SU-DHL-6 (cell line): ENCODE measurements at regions not wholly inside any gene's neighbourhood (a gene's known extent, or its start where the extent isn't known, plus 50 kb on each side); places are given as distances from the start of the nearest gene placed in this dataset.

ENCODE experiments used
- H2AFZ ChIP-seq: fragments of 200-600 bp; sonication (generic); 2 replicates; pipeline ENCODE4 v1.6.1; 2014; ENCODE audit warnings: low read depth, mild to moderate bottlenecking, moderate library complexity, mixed read lengths, antibody characterized with exemption, low read length; ENCODE audit not compliant: severe bottlenecking
- H3F3A ChIP-seq: fragments of 200-600 bp; shearing (Covaris generic); 2 replicates; pipeline ENCODE4 v1.6.0; 2016; ENCODE audit warnings: antibody characterized with exemption, mild to moderate bottlenecking; ENCODE audit not compliant: insufficient read depth
- H3K27ac ChIP-seq: fragments of 200-600 bp; sonication (generic); 2 replicates; pipeline ENCODE4 v1.5.1; 2016; ENCODE audit warnings: low read depth, mild to moderate bottlenecking, low read length, moderate library complexity, mixed read lengths
- H3K27me3 ChIP-seq: fragments of 200-600 bp; sonication (generic), shearing (Covaris generic); 2 replicates; pipeline ENCODE4 v1.6.0; 2014; ENCODE audit warnings: mild to moderate bottlenecking, low read length
- H3K36me3 ChIP-seq: fragments of 200-600 bp; sonication (generic); 2 replicates; pipeline ENCODE4 v1.6.1; 2014; ENCODE audit warnings: mild to moderate bottlenecking, low read length, mixed read lengths
- H3K4me2 ChIP-seq: fragments of 300-600, 200-600 bp; shearing (Covaris generic), sonication (generic); 2 replicates; pipeline ENCODE4 v1.6.0; 2014; ENCODE audit warnings: low read length, low read depth, mild to moderate bottlenecking; ENCODE audit not compliant: poor library complexity, severe bottlenecking
- H3K4me3 ChIP-seq: fragments of 200-600 bp; sonication (generic); 2 replicates; pipeline ENCODE4 v1.5.1; 2014; ENCODE audit warnings: antibody characterized with exemption, low read length, mild to moderate bottlenecking, mixed read lengths; ENCODE audit not compliant: insufficient read depth, poor library complexity, severe bottlenecking
- H3K79me2 ChIP-seq: fragments of 200-600 bp; sonication (generic); 2 replicates; pipeline ENCODE4 v1.6.1; 2014; ENCODE audit warnings: mild to moderate bottlenecking, low read length, moderate library complexity; ENCODE audit not compliant: insufficient read depth
- H3K9ac ChIP-seq: fragments of 200-600 bp; sonication (generic); 2 replicates; pipeline ENCODE4 v1.7.0; 2014; ENCODE audit warnings: mild to moderate bottlenecking, low read length
- H3K9me2 ChIP-seq: fragments of 200-600 bp; sonication (generic); replicated peaks from 2 replicates; pipeline ENCODE4 v1.6.1; 2014; ENCODE audit warnings: low read length; ENCODE audit not compliant: insufficient read depth
- H3K9me3 ChIP-seq: fragments of 200-600 bp; sonication (generic); 2 replicates; pipeline ENCODE4 v1.6.1; 2014; ENCODE audit warnings: low read length, mixed read lengths; ENCODE audit not compliant: insufficient read depth
- H4K20me1 ChIP-seq: fragments of 200-600 bp; sonication (generic); 2 replicates; pipeline ENCODE4 v1.6.1; 2014; ENCODE audit warnings: low read depth, mild to moderate bottlenecking, antibody characterized with exemption, low read length, moderate library complexity, mixed read lengths
- CTCF ChIP-seq: fragments of 200-600 bp; sonication (generic); IDR thresholded peaks from one replicate; pipeline ENCODE4 v1.5.1; 2017; ENCODE audit warnings: antibody characterized with exemption, mild to moderate bottlenecking, low read length, moderate library complexity; ENCODE audit not compliant: insufficient read depth, poor library complexity, severe bottlenecking
- EZH2phosphoT487 ChIP-seq: fragments of 200-600 bp; sonication (generic), shearing (Covaris generic); conservative IDR thresholded peaks from 2 replicates; pipeline ENCODE4 v1.6.1; 2018; ENCODE audit warnings: mild to moderate bottlenecking, antibody characterized with exemption, low read length, moderate library complexity, mixed read lengths

GRCh38 chr6:50236164-50236563 is 186.4 kb upstream of the DEFB112 start:
- H3K9me2 ChIP-seq, result no peaks in the 10 kb centered on the region
- H3K27ac ChIP-seq, result no peak overlapping the region
- H3K79me2 ChIP-seq, result no peaks in the 10 kb centered on the region
- TF ChIP-seq EZH2phosphoT487, result no peak
- no peak for TF ChIP-seq CTCF
- no peaks in the 10 kb centered on the region for H4K20me1 ChIP-seq
- H3K36me3 ChIP-seq, result no peaks in the 10 kb centered on the region
- no peak overlapping the region for H3K4me2 ChIP-seq
- no peak overlapping the region for H3K4me3 ChIP-seq
- no peaks in the 10 kb centered on the region for H3K9me3 ChIP-seq
- no peak overlapping the region for H3K9ac ChIP-seq
- H3F3A ChIP-seq, result no peaks in the 10 kb centered on the region
- no peaks in the 10 kb centered on the region for H3K27me3 ChIP-seq
- H2AFZ ChIP-seq, result no peak overlapping the region

GRCh38 chr6:50239853-50240252 is 190.1 kb upstream of the DEFB112 start:
- H3K4me3 ChIP-seq, result no peak overlapping the region
- H3K27me3 ChIP-seq, result no peaks in the 10 kb centered on the region
- H3F3A ChIP-seq, result no peaks in the 10 kb centered on the region
- H3K27ac ChIP-seq, result no peak overlapping the region
- no peaks in the 10 kb centered on the region for H3K79me2 ChIP-seq
- no peak overlapping the region for H2AFZ ChIP-seq
- no peaks in the 10 kb centered on the region for H4K20me1 ChIP-seq
- no peak overlapping the region for H3K9ac ChIP-seq
- no peaks in the 10 kb centered on the region for H3K9me3 ChIP-seq
- no peak for TF ChIP-seq CTCF
- no peak for TF ChIP-seq EZH2phosphoT487
- no peaks in the 10 kb centered on the region for H3K9me2 ChIP-seq
- H3K4me2 ChIP-seq, result no peak overlapping the region
- no peaks in the 10 kb centered on the region for H3K36me3 ChIP-seq

- Histone ChIP-seq H3K36me3 (no peaks in the 10 kb centered on the region), H3K9me3 (no peaks in the 10 kb centered on the region), H3K9ac (no peak overlapping the region), H3K9me2 (no peaks in the 10 kb centered on the region), H3K27me3 (no peaks in the 10 kb centered on the region), H3K79me2 (no peaks in the 10 kb centered on the region), H3K4me3 (no peak overlapping the region), H3K27ac (no peak overlapping the region), H3F3A (no peaks in the 10 kb centered on the region), H3K4me2 (no peak overlapping the region), H4K20me1 (no peaks in the 10 kb centered on the region), H2AFZ (no peak overlapping the region)
- TF ChIP-seq CTCF (no peak), EZH2phosphoT487 (no peak)
These were observed 191.3 kb upstream of the DEFB112 start for GRCh38 chr6:50240986-50241385.
